Panc1 (cell line): ENCODE measurements at regions not wholly inside any gene's neighbourhood (a gene's known extent, or its start where the extent isn't known, plus 50 kb on each side); places are given as distances from the start of the nearest gene placed in this dataset.

ENCODE experiments used
- ATAC-seq: fragments of 200-7000 bp; cut with Tn5 transposase; 2 replicates; pipeline ENCODE4 v1.9.1; 2020; ENCODE audit warnings: mild to moderate bottlenecking, moderate library complexity
- BruUV-seq: library from RNA; stranded (reverse); fragments of 400-500 nt; replicated peaks from 2 replicates; lab custom pipeline; 2021; lab: Mats Ljungman, UMichigan
- CTCF ChIA-PET: fragments of 300-600 bp; sonication (Branson Sonifier 250); formaldehyde crosslinking; loops from one replicate; lab custom pipeline; 2022; ENCODE audit warnings: antibody characterized with exemption; lab: Charles Lee
- POLR2A ChIA-PET: fragments of 300-600 bp; sonication (Branson Sonifier 250); formaldehyde crosslinking; loops from one replicate; lab custom pipeline; 2022; ENCODE audit warnings: antibody characterized with exemption; lab: Charles Lee
- DNase-seq: peaks from one replicate; pipeline ENCODE4 v3.0.0-alpha.2; 2010; ENCODE audit warnings: low read depth, low spot score
- H3K27ac ChIP-seq: 2 replicates; pipeline ENCODE4 v1.5.1; 2011; ENCODE audit warnings: mild to moderate bottlenecking, low read length, inconsistent platforms
- H3K27me3 ChIP-seq: fragments of 200-500 bp; sonication (Bioruptor generic); 2 replicates; pipeline ENCODE4 v1.6.0; 2014; ENCODE audit warnings: low read length, inconsistent platforms; ENCODE audit not compliant: control insufficient read depth, insufficient read depth
- H3K36me3 ChIP-seq: fragments of 200-500 bp; sonication (Bioruptor generic); 2 replicates; pipeline ENCODE4 v1.5.1; 2014; ENCODE audit warnings: inconsistent platforms, mild to moderate bottlenecking, low read length, moderate library complexity; ENCODE audit not compliant: control insufficient read depth, insufficient read depth
- H3K4me1 ChIP-seq: 2 replicates; pipeline ENCODE4 v1.5.1; 2011; ENCODE audit warnings: inconsistent platforms, mild to moderate bottlenecking, low read length, moderate library complexity; ENCODE audit not compliant: control insufficient read depth, insufficient read depth
- H3K4me3 ChIP-seq, 2 experiments: 2 replicates each; pipeline ENCODE4 v1.5.1; 2011 to 2012; ENCODE audit warnings: low read depth in 2 of 2, low read length in 2 of 2, mild to moderate bottlenecking in 2 of 2, inconsistent platforms in 1 of 2, moderate library complexity in 1 of 2
- H3K9me3 ChIP-seq: fragments of 200-500 bp; sonication (Bioruptor generic); 2 replicates; pipeline ENCODE4 v1.5.1; 2014; ENCODE audit warnings: low read depth, mild to moderate bottlenecking, inconsistent platforms, low read length, moderate library complexity; ENCODE audit not compliant: control insufficient read depth, insufficient read depth
- CTCF ChIP-seq: fragments of 450-650 bp; IDR thresholded peaks from 2 replicates; pipeline ENCODE4 v1.5.1; 2017; ENCODE audit warnings: mild to moderate bottlenecking
- POLR2AphosphoS5 ChIP-seq: IDR thresholded peaks from 2 replicates; pipeline ENCODE4 v1.6.1; 2012; ENCODE audit warnings: mild to moderate bottlenecking, low read depth, low read length, moderate library complexity
- REST ChIP-seq, 2 experiments: IDR thresholded peaks; 2 replicates each; pipeline ENCODE4 v1.6.1; 2011 to 2012; ENCODE audit warnings: low read depth in 2 of 2, control low read depth in 1 of 2, low read length in 1 of 2, mild to moderate bottlenecking in 1 of 2, moderate library complexity in 1 of 2; ENCODE audit not compliant: insufficient read depth in 1 of 2
- SIN3A ChIP-seq: IDR thresholded peaks from 2 replicates; pipeline ENCODE4 v1.6.1; 2012; ENCODE audit warnings: low read depth, mild to moderate bottlenecking, low read length, moderate library complexity, borderline replicate concordance; ENCODE audit not compliant: insufficient read depth
- TCF7L2 ChIP-seq: IDR thresholded peaks from 2 replicates; pipeline ENCODE4 v1.6.1; 2011; ENCODE audit warnings: mild to moderate bottlenecking, low read depth, low read length, inconsistent platforms
- in situ Hi-C: cut with HindIII; loops from 2 replicates; pipeline ENCODE4 v1.10.0; 2016; ENCODE audit warnings: low sequenced_read_pairs, low pct_unique_long_range_greater_than_20kb
- intact Hi-C: fragments of 100-400 bp; cut with micrococcal nuclease; formaldehyde crosslinking; loops from one replicate; pipeline ENCODE4 v1.10.0; 2022; ENCODE audit not compliant: unreplicated experiment

DNA sequence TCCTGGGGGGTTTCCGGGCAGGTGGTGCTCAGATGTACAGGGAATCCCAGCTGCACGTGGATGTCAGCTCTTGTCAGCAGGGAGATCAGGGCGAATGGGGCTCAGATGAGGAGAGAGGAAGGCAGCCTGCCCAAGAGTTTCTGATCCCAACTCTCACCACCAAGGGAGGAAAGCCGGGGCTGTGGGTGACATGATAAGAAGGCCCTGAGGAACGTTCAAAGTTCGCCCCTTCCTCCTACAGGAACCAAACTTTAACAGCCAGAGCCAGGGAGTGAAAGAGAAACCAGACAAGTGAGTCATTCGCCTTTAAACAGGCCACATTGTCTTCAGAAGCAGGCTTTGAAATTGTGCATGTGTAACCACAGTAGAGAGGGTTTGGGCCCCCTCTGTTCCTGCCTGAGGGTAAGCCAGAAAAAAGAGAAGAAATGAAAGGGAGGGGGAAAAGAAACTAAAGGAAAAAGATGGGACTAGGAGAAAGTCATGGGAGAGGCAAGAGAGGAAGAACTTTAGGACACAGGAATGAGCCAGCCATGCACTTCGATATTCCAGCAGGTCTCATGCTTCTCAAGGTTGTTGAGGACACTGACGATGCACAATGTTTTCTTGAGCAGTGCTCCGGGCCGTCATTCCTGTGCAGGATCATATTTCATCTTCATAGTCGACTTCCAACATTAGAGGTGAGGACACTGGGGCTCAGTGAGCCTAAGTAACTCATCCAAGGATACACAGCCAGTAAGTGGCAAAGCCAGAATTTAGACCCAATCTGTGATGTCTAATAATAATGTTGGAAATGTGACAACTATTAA lies 691.4 kb upstream of the TBX3 start:
- H3K9me3 ChIP-seq, result no peaks in the 10 kb centered on the region
- no peak overlapping the region for H3K4me3 ChIP-seq
- no peak for ATAC-seq
- H3K4me1 ChIP-seq, result no peaks in the 10 kb centered on the region
- BruUV-seq, result no TSS peak
- ChIA-PET POLR2A (no interaction called here), CTCF (no interaction called here)
- H3K27ac ChIP-seq, result no peak overlapping the region
- no peaks in the 10 kb centered on the region for H3K36me3 ChIP-seq
- in situ Hi-C loops (no loop called here), intact Hi-C loops (no loop called here)
- DNase-seq, result no peak
- no peaks in the 10 kb centered on the region for H3K27me3 ChIP-seq
- TF ChIP-seq SIN3A, result no peak
- TF ChIP-seq REST (IDR thresholded peaks at IDR 0.05; ENCODE audit: insufficient read depth in 1 of 2, low read depth in 2 of 2, low read length in 1 of 2), result no peak
- no peak for TF ChIP-seq TCF7L2
- no peak for TF ChIP-seq CTCF
- no peak for TF ChIP-seq POLR2AphosphoS5

DNA sequence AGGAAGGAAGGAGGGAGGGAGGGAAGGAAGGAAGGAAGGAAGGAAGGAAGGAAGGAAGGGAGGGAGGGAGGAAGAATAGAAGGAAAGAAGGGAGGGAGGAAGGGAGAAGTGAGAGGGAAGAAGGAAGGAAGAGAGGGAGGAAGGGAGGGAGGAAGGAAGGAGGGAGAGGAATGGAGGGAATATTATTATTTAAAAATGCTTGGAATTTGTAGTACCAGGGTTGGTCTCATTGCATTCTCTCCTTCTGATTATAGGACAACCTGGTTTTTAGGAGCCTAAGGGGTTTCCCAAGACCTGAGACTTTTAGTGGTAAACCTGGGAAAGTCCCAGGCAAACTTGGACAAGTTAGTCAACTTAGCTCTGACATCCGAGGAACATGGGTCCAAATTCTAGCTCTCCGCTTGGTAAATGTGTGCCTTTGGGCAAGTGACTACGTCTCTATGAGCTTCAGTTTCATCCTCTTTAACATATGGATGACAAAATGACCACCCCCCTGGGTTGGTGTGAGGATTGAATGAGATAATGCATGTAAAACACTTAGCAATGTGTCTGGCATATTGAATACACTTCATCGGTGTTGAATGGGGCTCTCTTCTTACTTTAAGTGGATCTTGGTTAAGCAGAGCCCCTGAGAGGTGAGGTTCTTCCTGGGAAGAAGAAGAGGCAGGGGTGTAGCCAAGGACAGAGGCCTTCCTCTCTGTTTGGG lies 690.7 kb upstream of the TBX3 start:
- POLR2A ChIA-PET, result no interaction called here
- no TSS peak for BruUV-seq
- no peak for DNase-seq
- CTCF ChIA-PET, result no interaction called here
- Histone ChIP-seq H3K27ac (no peak overlapping the region), H3K36me3 (no peaks in the 10 kb centered on the region), H3K4me1 (no peaks in the 10 kb centered on the region), H3K4me3 (no peak overlapping the region), H3K27me3 (no peaks in the 10 kb centered on the region), H3K9me3 (no peaks in the 10 kb centered on the region)
- ATAC-seq, result no peak
- no peak for TF ChIP-seq POLR2AphosphoS5
- no peak for TF ChIP-seq SIN3A
- TF ChIP-seq CTCF, result no peak
- TF ChIP-seq TCF7L2, result no peak
- in situ Hi-C loops, result no loop called here
- intact Hi-C loops, result no loop called here
